Muscle of leg (tissue), 3 donors: ENCODE measurements at regions not wholly inside any gene's neighbourhood (a gene's known extent, or its start where the extent isn't known, plus 50 kb on each side); places are given as distances from the start of the nearest gene placed in this dataset.
A peak's percentile ranks its signal among the peaks of the same experiment; 100 is the strongest.

Experiments
- DNase-seq: peaks from one replicate; pipeline ENCODE4 v3.0.0; 2013
- H3K27ac ChIP-seq: one replicate; pipeline ENCODE4 v1.5.1; 2013; ENCODE audit warnings: mild to moderate bottlenecking, low read length, control low read depth
- H3K27me3 ChIP-seq: one replicate; pipeline ENCODE4 v1.6.1; 2013; ENCODE audit warnings: low read length; ENCODE audit not compliant: control insufficient read depth, insufficient read depth
- H3K36me3 ChIP-seq: one replicate; pipeline ENCODE4 v1.6.1; 2013; ENCODE audit warnings: low read length; ENCODE audit not compliant: control insufficient read depth, insufficient read depth
- H3K4me1 ChIP-seq: one replicate; pipeline ENCODE4 v1.6.1; 2013; ENCODE audit warnings: low read length; ENCODE audit not compliant: control insufficient read depth, insufficient read depth
- H3K4me3 ChIP-seq: one replicate; pipeline ENCODE4 v1.5.1; 2013; ENCODE audit warnings: low read length, control low read depth
- H3K9me3 ChIP-seq: replicated peaks from 2 replicates; pipeline ENCODE4 v1.6.1; 2013; ENCODE audit warnings: low read depth, low read length; ENCODE audit not compliant: control insufficient read depth
- whole genome bisulfite sequencing: methylation state at CpG from one replicate; pipeline ENCODE4 v1.1.5; 2013; ENCODE audit warnings: missing lambda C conversion rate; ENCODE audit not compliant: insufficient coverage; 5-methylcytosine and 5-hydroxymethylcytosine counted together

GRCh38 chr1:222161676-222162075 is 386.2 kb downstream of the HHIPL2 start:
- WGBS, result no CpG with 5 or more reads among the region's 3 CpGs

GRCh38 chr1:222157612-222158011 is 390.3 kb downstream of the HHIPL2 start:
- H3K4me1 ChIP-seq, result no peaks in the 10 kb centered on the region
- H3K27ac ChIP-seq, result no peak overlapping the region
- 100% methylated on average over 1 of the region's 1 CpG for WGBS
- no peaks in the 10 kb centered on the region for H3K27me3 ChIP-seq
- H3K4me3 ChIP-seq, result no peak overlapping the region
- H3K9me3 ChIP-seq, result peaks cover 7% of the 10 kb centered on the region
- DNase-seq, result no peak
- no peaks in the 10 kb centered on the region for H3K36me3 ChIP-seq

More at GRCh38 chr1:222161676-222162075, 386.2 kb downstream of the HHIPL2 start:
- no peak overlapping the region for H3K27ac ChIP-seq
- no peak overlapping the region for H3K4me3 ChIP-seq
- H3K27me3 ChIP-seq, result no peaks in the 10 kb centered on the region
- H3K4me1 ChIP-seq, result peaks cover 3% of the 10 kb centered on the region
- H3K9me3 ChIP-seq, result peaks cover 7% of the 10 kb centered on the region
- H3K36me3 ChIP-seq, result no peaks in the 10 kb centered on the region
- no peak for DNase-seq

- no peak overlapping the region for H3K4me3 ChIP-seq
- H3K4me1 ChIP-seq, result no peaks in the 10 kb centered on the region
- no peaks in the 10 kb centered on the region for H3K9me3 ChIP-seq
- WGBS, result no CpG with 5 or more reads among the region's 1 CpG
- DNase-seq, result no peak
- H3K27me3 ChIP-seq, result no peaks in the 10 kb centered on the region
- H3K27ac ChIP-seq, result no peak overlapping the region
- H3K36me3 ChIP-seq, result no peaks in the 10 kb centered on the region
Observed at GRCh38 chr1:222140206-222140605, 398.3 kb upstream of the DUSP10 start.

- H3K4me1 ChIP-seq, result no peaks in the 10 kb centered on the region
- no peak overlapping the region for H3K4me3 ChIP-seq
- no peaks in the 10 kb centered on the region for H3K27me3 ChIP-seq
- H3K9me3 ChIP-seq, result peaks cover 2% of the 10 kb centered on the region
- DNase-seq, result no peak
- no peak overlapping the region for H3K27ac ChIP-seq
- WGBS, result no CpG with 5 or more reads among the region's 15 CpGs
- H3K36me3 ChIP-seq, result no peaks in the 10 kb centered on the region
Observed at GRCh38 chr1:222138095-222138494, 396.2 kb upstream of the DUSP10 start.

DNA sequence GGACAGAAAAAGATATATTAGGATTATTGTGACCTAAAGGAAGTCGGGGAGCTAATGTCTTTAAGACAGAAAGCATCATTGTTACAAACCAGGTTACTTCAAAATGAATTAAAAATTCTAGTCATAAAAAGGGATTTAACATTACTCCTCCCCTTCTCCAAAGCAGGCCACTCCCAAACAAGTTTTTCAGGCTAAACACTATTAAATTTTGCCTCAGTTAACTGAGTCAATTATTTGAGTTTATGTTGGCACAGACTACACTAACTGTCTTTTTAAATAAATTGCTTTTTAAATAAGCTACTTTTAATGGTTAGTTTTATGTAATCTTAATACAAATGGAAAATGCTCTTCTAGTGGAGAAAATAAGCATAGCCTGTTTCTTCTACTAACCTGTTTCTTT is 395.0 kb upstream of the DUSP10 start:
- no peaks in the 10 kb centered on the region for H3K27me3 ChIP-seq
- DNase-seq, result no peak
- H3K27ac ChIP-seq, result no peak overlapping the region
- no CpG with 5 or more reads among the region's 1 CpG for WGBS
- no peak overlapping the region for H3K4me3 ChIP-seq
- no peaks in the 10 kb centered on the region for H3K36me3 ChIP-seq
- peaks cover 2% of the 10 kb centered on the region for H3K9me3 ChIP-seq
- H3K4me1 ChIP-seq, result no peaks in the 10 kb centered on the region

- no peak for DNase-seq
- no peaks in the 10 kb centered on the region for H3K36me3 ChIP-seq
- H3K9me3 ChIP-seq, result peaks cover 2% of the 10 kb centered on the region
- no peak overlapping the region for H3K4me3 ChIP-seq
- H3K27ac ChIP-seq, result no peak overlapping the region
- H3K27me3 ChIP-seq, result no peaks in the 10 kb centered on the region
- no peaks in the 10 kb centered on the region for H3K4me1 ChIP-seq
Observed at GRCh38 chr1:222129041-222129440, 387.2 kb upstream of the DUSP10 start.

DNA sequence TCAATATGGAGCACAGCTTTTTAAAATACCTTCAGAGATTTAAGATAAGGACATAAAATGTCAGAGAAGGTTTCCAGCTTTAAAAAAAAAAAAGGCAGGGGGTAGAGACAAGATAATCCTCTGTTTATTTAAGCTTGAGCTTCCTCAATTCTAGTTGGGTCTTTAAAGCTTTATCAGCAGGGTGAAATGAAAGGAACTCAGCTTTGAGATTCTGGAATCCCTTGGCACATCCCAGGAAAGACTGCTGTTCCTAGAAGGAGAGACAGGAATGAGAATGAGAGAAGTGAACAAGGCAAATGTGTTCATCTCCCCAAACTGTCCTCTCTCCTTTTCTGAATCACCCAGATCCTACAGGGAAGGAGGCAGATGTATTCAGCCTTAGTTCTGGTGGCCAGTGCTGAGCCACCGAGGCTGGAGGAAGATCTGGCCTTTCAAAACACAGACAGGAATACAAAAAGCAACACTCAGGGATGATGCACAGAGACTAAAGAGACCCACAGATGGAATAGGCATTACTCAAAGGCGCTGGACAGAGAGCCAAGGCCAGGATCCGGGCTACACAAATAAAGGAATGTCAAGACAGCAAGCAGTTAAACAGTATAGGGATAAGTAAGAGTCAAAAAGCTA is 385.8 kb upstream of the DUSP10 start:
- WGBS, result 50% methylated on average over 2 of the region's 3 CpGs
- no peaks in the 10 kb centered on the region for H3K9me3 ChIP-seq
- no peaks in the 10 kb centered on the region for H3K36me3 ChIP-seq
- H3K4me1 ChIP-seq, result no peaks in the 10 kb centered on the region
- DNase-seq, result peak; percentile 28
- no peaks in the 10 kb centered on the region for H3K27me3 ChIP-seq
- H3K27ac ChIP-seq, result no peak overlapping the region
- no peak overlapping the region for H3K4me3 ChIP-seq

DNA sequence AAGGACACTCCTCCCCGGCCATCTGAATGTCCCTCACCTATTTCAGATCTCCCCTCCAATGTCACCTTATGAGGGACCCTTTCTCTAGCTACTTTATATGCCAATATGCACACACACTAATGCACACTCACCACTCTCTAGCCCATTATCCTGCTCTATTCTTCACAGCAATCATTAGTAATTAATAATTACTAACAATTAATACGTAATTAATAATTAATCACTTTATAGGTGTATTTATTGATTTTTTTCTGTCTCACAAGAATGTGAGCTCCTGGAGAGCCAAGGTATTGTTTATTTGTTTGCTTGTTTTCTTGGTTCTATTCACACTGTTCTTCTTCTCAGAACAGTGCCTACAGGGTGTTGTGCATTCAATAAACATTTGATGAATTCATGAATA is 385.2 kb upstream of the DUSP10 start:
- H3K36me3 ChIP-seq, result no peaks in the 10 kb centered on the region
- 71% methylated on average over 1 of the region's 2 CpGs for WGBS
- no peaks in the 10 kb centered on the region for H3K4me1 ChIP-seq
- no peak for DNase-seq
- H3K9me3 ChIP-seq, result no peaks in the 10 kb centered on the region
- no peaks in the 10 kb centered on the region for H3K27me3 ChIP-seq
- H3K27ac ChIP-seq, result no peak overlapping the region
- no peak overlapping the region for H3K4me3 ChIP-seq

GRCh38 chr1:222126052-222126451 is 384.2 kb upstream of the DUSP10 start:
- 50% methylated on average over 1 of the region's 4 CpGs for WGBS
- H3K27ac ChIP-seq, result no peak overlapping the region
- no peak for DNase-seq
- no peaks in the 10 kb centered on the region for H3K27me3 ChIP-seq
- H3K4me1 ChIP-seq, result no peaks in the 10 kb centered on the region
- H3K9me3 ChIP-seq, result no peaks in the 10 kb centered on the region
- no peaks in the 10 kb centered on the region for H3K36me3 ChIP-seq
- H3K4me3 ChIP-seq, result no peak overlapping the region

- H3K9me3 ChIP-seq, result no peaks in the 10 kb centered on the region
- H3K27me3 ChIP-seq, result no peaks in the 10 kb centered on the region
- no peak overlapping the region for H3K4me3 ChIP-seq
- WGBS, result 56% methylated on average over 1 of the region's 1 CpG
- H3K36me3 ChIP-seq, result no peaks in the 10 kb centered on the region
- DNase-seq, result no peak
- no peaks in the 10 kb centered on the region for H3K4me1 ChIP-seq
- no peak overlapping the region for H3K27ac ChIP-seq
Observed at GRCh38 chr1:222124602-222125001, 382.7 kb upstream of the DUSP10 start.

DNA sequence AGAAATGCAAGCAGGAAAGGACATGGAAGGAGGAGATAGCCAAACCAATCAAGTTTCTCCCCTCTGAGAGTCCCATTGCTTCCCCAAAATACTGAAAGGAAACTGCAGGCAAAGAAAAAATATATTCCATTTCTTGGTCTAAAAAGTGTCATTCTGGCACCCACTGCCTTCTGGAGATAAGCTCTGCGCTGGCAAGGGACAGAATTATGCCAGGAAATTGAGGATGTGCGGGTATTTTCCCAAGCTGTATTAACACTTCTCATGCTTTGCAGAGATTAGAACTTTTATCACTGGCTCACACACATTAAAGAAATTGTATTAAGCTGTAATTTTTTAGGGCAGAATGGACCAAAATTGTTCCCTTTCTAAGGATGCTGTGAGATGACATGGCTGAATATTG is 381.2 kb upstream of the DUSP10 start:
- Histone ChIP-seq H3K4me3 (no peak overlapping the region), H3K27ac (no peak overlapping the region), H3K27me3 (no peaks in the 10 kb centered on the region), H3K4me1 (no peaks in the 10 kb centered on the region), H3K36me3 (no peaks in the 10 kb centered on the region), H3K9me3 (no peaks in the 10 kb centered on the region)
- WGBS, result no CpG with 5 or more reads among the region's 2 CpGs
- no peak for DNase-seq
